ENCODE measurements at regions not wholly inside any gene's neighbourhood (a gene's known extent, or its start where the extent isn't known, plus 50 kb on each side); places are given as distances from the start of the nearest gene placed in this dataset.

DNA sequence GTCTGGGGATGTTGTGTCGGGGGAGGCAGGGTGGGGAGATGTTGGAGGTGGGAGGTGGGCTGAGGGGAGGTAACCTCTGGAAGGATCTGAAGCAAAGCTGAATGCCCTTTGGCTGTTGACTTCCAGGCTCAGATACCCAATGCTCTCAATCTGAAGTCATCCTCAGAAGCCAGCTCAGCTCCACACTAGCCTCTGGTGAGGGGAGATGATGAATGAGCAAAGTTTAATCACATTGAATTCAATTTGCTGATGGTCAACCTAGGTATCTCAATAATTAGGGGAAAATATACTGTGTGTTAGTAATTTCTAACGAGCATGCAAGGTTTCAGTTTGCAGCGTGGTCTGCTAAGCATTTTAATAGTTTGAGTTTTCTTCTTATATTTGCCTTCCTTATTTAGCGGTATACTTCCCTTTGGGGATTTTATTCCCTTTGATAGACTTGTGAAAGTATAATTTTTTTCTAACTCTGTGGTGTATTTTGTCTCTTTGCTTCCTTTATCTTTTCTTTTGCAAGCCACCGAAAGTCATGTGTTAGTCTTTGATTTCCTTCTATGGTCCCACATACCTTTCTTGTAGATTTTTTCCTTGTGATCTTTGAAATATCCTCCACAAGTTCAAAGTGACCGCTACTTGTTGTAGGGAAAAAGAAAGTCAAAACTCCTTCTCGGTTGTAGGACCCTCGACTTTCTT is 146.3 kb upstream of the LEF1 start:
- intact Hi-C loops (cut with micrococcal nuclease; ENCODE audit: unreplicated experiment), result no loop called here
- POLR2A ChIA-PET, result no interaction called here

DNA sequence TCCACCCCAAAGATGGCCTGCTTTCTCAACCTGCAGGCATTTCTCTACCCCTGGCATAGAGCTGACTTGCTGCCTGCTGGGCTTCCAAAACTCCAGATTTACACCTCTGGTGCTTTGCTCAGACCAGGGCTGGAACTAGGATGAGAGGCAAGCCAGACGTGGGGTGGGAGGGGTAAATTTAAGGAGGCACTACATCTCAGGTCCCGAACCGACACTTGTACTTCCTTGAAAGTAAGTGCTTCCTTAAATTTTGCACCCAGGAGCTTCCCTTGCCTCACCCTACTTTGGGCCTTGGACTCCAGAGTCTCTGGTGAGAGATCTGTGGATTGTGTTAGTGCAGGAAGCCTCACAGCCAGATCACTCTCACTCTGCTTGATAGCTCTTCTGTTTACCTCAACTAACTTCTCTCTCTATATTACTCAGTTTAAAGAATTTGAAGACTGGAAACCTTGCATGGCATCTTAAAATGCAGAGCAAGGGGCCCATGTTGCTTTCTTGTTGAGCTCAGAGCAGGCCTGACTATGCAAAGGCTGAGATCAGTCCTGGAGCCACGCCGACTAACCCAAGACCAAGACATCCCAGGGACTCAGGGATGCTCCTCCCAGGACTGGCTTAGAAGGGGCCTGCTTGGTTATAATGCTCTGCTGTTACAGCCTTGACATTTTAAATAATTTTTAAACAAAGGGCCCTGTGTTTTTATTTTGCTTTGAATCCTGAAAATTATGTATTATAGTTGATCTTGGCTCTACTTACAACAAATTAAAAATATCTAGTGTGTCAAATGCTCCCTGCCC is 145.0 kb upstream of the LEF1 start:
- Histone ChIP-seq H3K9me3 (no peaks in the 10 kb centered on the region), H3K4me1 (no peaks in the 10 kb centered on the region), H3K36me3 (ENCODE audit: control insufficient read depth, insufficient read depth, low read length) (no peaks in the 10 kb centered on the region), H3K27me3 (replicated peaks; ENCODE audit: control insufficient read depth, insufficient read depth, low read length) (no peaks in the 10 kb centered on the region), H3K4me3 (ENCODE audit: low read depth, low read length) (no peak overlapping the region)
- Mint-ChIP-seq H3K27me3 (ENCODE audit: insufficient read depth, unreplicated experiment) (peaks cover 3% of the 10 kb centered on the region), H3K36me3 (ENCODE audit: insufficient read depth, unreplicated experiment) (no peaks in the 10 kb centered on the region), H3K9me3 (ENCODE audit: unreplicated experiment) (peaks cover 17% of the 10 kb centered on the region), H3K4me1 (ENCODE audit: low read depth, unreplicated experiment) (peaks cover 7% of the 10 kb centered on the region), H3K4me3 (ENCODE audit: unreplicated experiment) (no peak overlapping the region), H3K27ac (ENCODE audit: unreplicated experiment) (no peak overlapping the region)
- no TSS peak for BruUV-seq (replicated peaks)
- ChIA-PET CTCF (no interaction called here), POLR2A (no interaction called here)
- TF ChIP-seq, protein P1, sequence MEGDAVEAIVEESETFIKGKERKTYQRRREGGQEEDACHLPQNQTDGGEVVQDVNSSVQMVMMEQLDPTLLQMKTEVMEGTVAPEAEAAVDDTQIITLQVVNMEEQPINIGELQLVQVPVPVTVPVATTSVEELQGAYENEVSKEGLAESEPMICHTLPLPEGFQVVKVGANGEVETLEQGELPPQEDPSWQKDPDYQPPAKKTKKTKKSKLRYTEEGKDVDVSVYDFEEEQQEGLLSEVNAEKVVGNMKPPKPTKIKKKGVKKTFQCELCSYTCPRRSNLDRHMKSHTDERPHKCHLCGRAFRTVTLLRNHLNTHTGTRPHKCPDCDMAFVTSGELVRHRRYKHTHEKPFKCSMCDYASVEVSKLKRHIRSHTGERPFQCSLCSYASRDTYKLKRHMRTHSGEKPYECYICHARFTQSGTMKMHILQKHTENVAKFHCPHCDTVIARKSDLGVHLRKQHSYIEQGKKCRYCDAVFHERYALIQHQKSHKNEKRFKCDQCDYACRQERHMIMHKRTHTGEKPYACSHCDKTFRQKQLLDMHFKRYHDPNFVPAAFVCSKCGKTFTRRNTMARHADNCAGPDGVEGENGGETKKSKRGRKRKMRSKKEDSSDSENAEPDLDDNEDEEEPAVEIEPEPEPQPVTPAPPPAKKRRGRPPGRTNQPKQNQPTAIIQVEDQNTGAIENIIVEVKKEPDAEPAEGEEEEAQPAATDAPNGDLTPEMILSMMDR (IDR thresholded peaks at IDR 0.05; ENCODE audit: insufficient read depth in 1 of 2, low read depth in 1 of 2, low read length in 1 of 2, severe bottlenecking in 1 of 2, unreplicated experiment in 1 of 2), result no peak
- DNase-seq, result no peak
- intact Hi-C loops (cut with micrococcal nuclease; ENCODE audit: unreplicated experiment), result no loop called here

More for the DNA sequence above, 146.3 kb upstream of the LEF1 start:
- CTCF ChIA-PET, result no interaction called here
- H3K4me1 ChIP-seq, result no peaks in the 10 kb centered on the region
- H3K27me3 Mint-ChIP-seq (ENCODE audit: insufficient read depth, unreplicated experiment), result peaks cover 3% of the 10 kb centered on the region
- no peaks in the 10 kb centered on the region for H3K36me3 ChIP-seq (ENCODE audit: control insufficient read depth, insufficient read depth, low read length)
- H3K27ac Mint-ChIP-seq (ENCODE audit: unreplicated experiment), result no peak overlapping the region
- no peaks in the 10 kb centered on the region for H3K9me3 ChIP-seq
- no TSS peak for BruUV-seq (replicated peaks)
- H3K36me3 Mint-ChIP-seq (ENCODE audit: insufficient read depth, unreplicated experiment), result no peaks in the 10 kb centered on the region
- peaks cover 7% of the 10 kb centered on the region for H3K4me1 Mint-ChIP-seq (ENCODE audit: low read depth, unreplicated experiment)
- H3K4me3 ChIP-seq (ENCODE audit: low read depth, low read length), result no peak overlapping the region
- peaks cover 17% of the 10 kb centered on the region for H3K9me3 Mint-ChIP-seq (ENCODE audit: unreplicated experiment)
- DNase-seq, result no peak
- TF ChIP-seq, protein P1 (IDR thresholded peaks at IDR 0.05; ENCODE audit: insufficient read depth in 1 of 2, low read depth in 1 of 2, low read length in 1 of 2, severe bottlenecking in 1 of 2, unreplicated experiment in 1 of 2), result no peak
- H3K27me3 ChIP-seq (replicated peaks; ENCODE audit: control insufficient read depth, insufficient read depth, low read length), result no peaks in the 10 kb centered on the region
- no peak overlapping the region for H3K4me3 Mint-ChIP-seq (ENCODE audit: unreplicated experiment)

DNA sequence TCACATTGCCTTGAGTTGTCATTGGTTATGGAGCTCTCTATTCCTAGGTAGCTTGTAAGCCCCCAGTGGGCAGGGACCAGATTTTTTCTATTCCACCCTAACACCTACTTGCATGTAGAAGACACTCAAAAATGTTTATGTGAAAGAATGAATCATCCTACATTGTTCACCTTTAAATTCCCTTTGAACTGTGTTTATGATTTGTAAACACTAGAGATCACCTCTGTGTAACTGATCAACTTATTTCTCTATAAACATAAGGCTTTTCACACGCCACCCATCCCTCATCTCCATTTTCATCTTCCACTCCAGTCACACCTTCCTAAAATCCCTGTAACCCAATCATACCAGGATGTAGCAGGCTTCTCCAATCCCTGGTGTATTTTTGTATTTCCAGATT is 142.6 kb upstream of the LEF1 start:
- no peak overlapping the region for H3K4me3 ChIP-seq (ENCODE audit: low read depth, low read length)
- H3K4me1 ChIP-seq, result no peaks in the 10 kb centered on the region
- BruUV-seq (replicated peaks), result no TSS peak
- TF ChIP-seq, protein P1 (IDR thresholded peaks at IDR 0.05; ENCODE audit: insufficient read depth in 1 of 2, low read depth in 1 of 2, low read length in 1 of 2, severe bottlenecking in 1 of 2, unreplicated experiment in 1 of 2), result no peak
- H3K36me3 ChIP-seq (ENCODE audit: control insufficient read depth, insufficient read depth, low read length), result no peaks in the 10 kb centered on the region
- ChIA-PET CTCF (no interaction called here), POLR2A (no interaction called here)
- H3K9me3 Mint-ChIP-seq (ENCODE audit: unreplicated experiment), result peaks cover 17% of the 10 kb centered on the region
- no peak overlapping the region for H3K27ac Mint-ChIP-seq (ENCODE audit: unreplicated experiment)
- peaks cover 3% of the 10 kb centered on the region for H3K27me3 Mint-ChIP-seq (ENCODE audit: insufficient read depth, unreplicated experiment)
- intact Hi-C loops (cut with micrococcal nuclease; ENCODE audit: unreplicated experiment), result no loop called here
- no peaks in the 10 kb centered on the region for H3K36me3 Mint-ChIP-seq (ENCODE audit: insufficient read depth, unreplicated experiment)
- DNase-seq, result no peak
- peaks cover 7% of the 10 kb centered on the region for H3K4me1 Mint-ChIP-seq (ENCODE audit: low read depth, unreplicated experiment)
- no peaks in the 10 kb centered on the region for H3K27me3 ChIP-seq (replicated peaks; ENCODE audit: control insufficient read depth, insufficient read depth, low read length)
- no peak overlapping the region for H3K4me3 Mint-ChIP-seq (ENCODE audit: unreplicated experiment)
- no peaks in the 10 kb centered on the region for H3K9me3 ChIP-seq

Data from Caco-2 (cell line).